HT-29 (cell line): ENCODE measurements at regions not wholly inside any gene's neighbourhood (a gene's known extent, or its start where the extent isn't known, plus 50 kb on each side); places are given as distances from the start of the nearest gene placed in this dataset.

Experiments
- DNase-seq: peaks from one replicate; pipeline ENCODE4 v3.0.0-alpha.2; 2015; ENCODE audit warnings: low spot score

- no peak for DNase-seq
Observed at GRCh38 chr11:8796941-8797340, 114.0 kb upstream of the AKIP1 start.

- no peak for DNase-seq
Observed at GRCh38 chr11:8799273-8799672, 111.7 kb upstream of the AKIP1 start.

GRCh38 chr11:8800520-8801110, 110.4 kb upstream of the AKIP1 start:
- DNase-seq, result no peak

GRCh38 chr11:8801121-8801520, 109.9 kb upstream of the AKIP1 start:
- DNase-seq, result no peak

- no peak for DNase-seq
Observed at GRCh38 chr11:8802251-8802650, 108.7 kb upstream of the AKIP1 start.

- no peak for DNase-seq
Observed at GRCh38 chr11:8803973-8804372, 107.0 kb upstream of the AKIP1 start.

- DNase-seq, result no peak
Observed at GRCh38 chr11:8805296-8805695, 105.7 kb upstream of the AKIP1 start.

- DNase-seq, result no peak
Observed at GRCh38 chr11:8806974-8807373, 104.0 kb upstream of the AKIP1 start.

- DNase-seq, result peak; percentile 71
Observed at GRCh38 chr11:8807544-8808225, 103.3 kb upstream of the AKIP1 start.

- DNase-seq, result no peak
Observed at GRCh38 chr11:8808226-8808585, 102.8 kb upstream of the AKIP1 start.

- peak; percentile 19 for DNase-seq
Observed at GRCh38 chr11:8809241-8809938, 101.6 kb upstream of the AKIP1 start.

GRCh38 chr11:8809939-8810539, 101.0 kb upstream of the AKIP1 start:
- no peak for DNase-seq

- peak; percentile 93 for DNase-seq
Observed at GRCh38 chr11:8810540-8811301, 100.3 kb upstream of the AKIP1 start.

- no peak for DNase-seq
Observed at GRCh38 chr11:8811571-8811970, 99.4 kb upstream of the AKIP1 start.

- DNase-seq, result no peak
Observed at GRCh38 chr11:8812438-8812837, 98.6 kb upstream of the AKIP1 start.

GRCh38 chr11:8813658-8814057, 97.3 kb upstream of the AKIP1 start:
- peak; percentile 95 for DNase-seq

- DNase-seq, result peak; percentile 47
Observed at GRCh38 chr11:8814209-8814922, 96.6 kb upstream of the AKIP1 start.

GRCh38 chr11:8814923-8815240, 96.1 kb upstream of the AKIP1 start:
- no peak for DNase-seq

GRCh38 chr11:8818421-8818820, 92.6 kb upstream of the AKIP1 start:
- DNase-seq, result no peak

GRCh38 chr11:8820401-8820800, 90.6 kb upstream of the AKIP1 start:
- no peak for DNase-seq

GRCh38 chr11:8822469-8822868, 88.5 kb upstream of the AKIP1 start:
- no peak for DNase-seq
